HepG2 (cell line): ENCODE measurements at regions not wholly inside any gene's neighbourhood (a gene's known extent, or its start where the extent isn't known, plus 50 kb on each side); places are given as distances from the start of the nearest gene placed in this dataset.

Experiments
- ATAC-seq: fragments of 200-7000 bp; cut with Tn5 transposase; 3 replicates; pipeline ENCODE4 v1.9.1; 2020; ENCODE audit warnings: mild to moderate bottlenecking, moderate library complexity
- BruUV-seq: library from RNA; stranded (reverse); fragments of 400-500 nt; replicated peaks from 2 replicates; lab custom pipeline; 2021; lab: Mats Ljungman, UMichigan
- CTCF ChIA-PET: fragments of 300-600 bp; formaldehyde crosslinking; extraction: SDS; loops from one replicate; lab custom pipeline; 2021; ENCODE audit warnings: low total read pairs, inconsistent platforms, low intra/inter-chr PET ratio; lab: Yijun Ruan, JAX
- POLR2A ChIA-PET: fragments of 350-600 bp; sonication (Branson Sonifier 250); formaldehyde crosslinking; loops from one replicate; lab custom pipeline; 2020; ENCODE audit warnings: antibody characterized with exemption, inconsistent platforms; lab: Yijun Ruan, JAX
- DNase-seq: peaks from one replicate; pipeline ENCODE4 v3.0.0-alpha.2; 2015; ENCODE audit warnings: low spot score
- FAIRE-seq: peaks from 3 replicates; lab custom pipeline; 2011; peaks lifted over from hg19 to GRCh38; lab: Jason Lieb, UNC
- H2AFZ ChIP-seq: one replicate; pipeline ENCODE4 v1.6.1; 2011; ENCODE audit warnings: low read length, inconsistent platforms
- H3K27ac ChIP-seq: fragments of 300-600 bp; 3 replicates; pipeline ENCODE4 v1.8.0; 2011; ENCODE audit warnings: mixed run types, mild to moderate bottlenecking, mixed read lengths, low read length, inconsistent platforms; ENCODE audit not compliant: insufficient read depth; ENCODE audit errors: extremely low read length
- H3K27me3 ChIP-seq, 2 experiments: fragments of 200-600 bp in 1 of 2; 2 replicates in 1 of 2; 3 replicates in 1 of 2; pipeline versions ENCODE4 v1.6.0 to v1.8.0; 2011; ENCODE audit warnings: low read length in 2 of 2, mild to moderate bottlenecking in 2 of 2, moderate library complexity in 2 of 2, inconsistent platforms in 1 of 2; ENCODE audit not compliant: insufficient read depth in 2 of 2, control insufficient read depth in 1 of 2
- H3K36me3 ChIP-seq, 2 experiments: fragments of 200-600 bp in 1 of 2; replicated peaks in 1 of 2; 2 replicates in 1 of 2; 3 replicates in 1 of 2; pipeline versions ENCODE4 v1.5.1 to v1.8.0; 2011; ENCODE audit warnings: low read length in 2 of 2, inconsistent platforms in 1 of 2; ENCODE audit not compliant: insufficient read depth in 2 of 2, control insufficient read depth in 1 of 2
- H3K4me1 ChIP-seq: 2 replicates; pipeline ENCODE4 v1.5.1; 2012; ENCODE audit warnings: low read length, inconsistent platforms; ENCODE audit not compliant: insufficient read depth
- H3K4me2 ChIP-seq: 2 replicates; pipeline ENCODE4 v1.6.0; 2011; ENCODE audit warnings: low read depth, low read length, inconsistent platforms
- H3K4me3 ChIP-seq, 3 experiments: fragments of 200-600 bp in 1 of 3; sonication (generic), shearing (Covaris generic) in 1 of 3; replicated peaks in 1 of 3; 2 replicates each; pipeline ENCODE4 v1.5.1; 2011 to 2016; ENCODE audit warnings: low read length in 3 of 3, inconsistent platforms in 2 of 3, low read depth in 2 of 3, mild to moderate bottlenecking in 2 of 3, control low read depth in 1 of 3, mixed read lengths in 1 of 3; ENCODE audit not compliant: insufficient read depth in 1 of 3
- H3K79me2 ChIP-seq: one replicate; pipeline ENCODE4 v1.6.1; 2011; ENCODE audit warnings: low read length, inconsistent platforms; ENCODE audit not compliant: insufficient read depth
- H3K9ac ChIP-seq: 2 replicates; pipeline ENCODE4 v1.6.0; 2011; ENCODE audit warnings: mild to moderate bottlenecking, low read depth, low read length, inconsistent platforms; ENCODE audit not compliant: insufficient read depth
- H3K9me3 ChIP-seq: 2 replicates; pipeline ENCODE4 v1.5.1; 2012; ENCODE audit warnings: mild to moderate bottlenecking, low read length
- H4K20me1 ChIP-seq: 2 replicates; pipeline ENCODE4 v1.6.0; 2011; ENCODE audit warnings: inconsistent platforms, mild to moderate bottlenecking, low read length, moderate library complexity; ENCODE audit not compliant: insufficient read depth
- BCL6 ChIP-seq: IDR thresholded peaks from 2 replicates; pipeline ENCODE4 v1.6.1; 2016; ENCODE audit warnings: missing genetic modification reagents, missing compliant biosample characterization
- EP300 ChIP-seq, 3 experiments: sonication (generic) in 1 of 3; formaldehyde crosslinking in 1 of 3; IDR thresholded peaks; 2 replicates each; pipeline versions ENCODE4 v1.5.1 to v1.6.1; 2011 to 2020; ENCODE audit warnings: low read depth in 2 of 3, low read length in 2 of 3, borderline replicate concordance in 1 of 3, improper control_type of control experiment in 1 of 3, mild to moderate bottlenecking in 1 of 3, missing genetic modification reagents in 1 of 3, moderate library complexity in 1 of 3
- GATAD2A ChIP-seq: IDR thresholded peaks from 2 replicates; pipeline ENCODE4 v1.6.1; 2016
- JUND ChIP-seq: sonication (generic); formaldehyde crosslinking; IDR thresholded peaks from 2 replicates; pipeline ENCODE4 v1.8.0; 2022; ENCODE audit warnings: mild to moderate bottlenecking, missing genetic modification reagents
- NFKBIZ ChIP-seq: IDR thresholded peaks from 2 replicates; pipeline ENCODE4 v1.6.1; 2018; ENCODE audit warnings: missing genetic modification reagents, missing compliant biosample characterization
- PITX1 ChIP-seq: sonication (generic); formaldehyde crosslinking; IDR thresholded peaks from 2 replicates; pipeline ENCODE4 v1.5.1; 2020; ENCODE audit warnings: mild to moderate bottlenecking, missing genetic modification reagents
- RARA ChIP-seq: IDR thresholded peaks from 2 replicates; pipeline ENCODE4 v1.6.1; 2016; ENCODE audit warnings: missing genetic modification reagents, missing compliant biosample characterization
- SOX13 ChIP-seq, 3 experiments: fragments of 450-650 bp in 1 of 3; sonication (generic) in 1 of 3; formaldehyde crosslinking in 1 of 3; IDR thresholded peaks in 2 of 3; conservative IDR thresholded peaks in 1 of 3; 2 replicates each; pipeline versions ENCODE4 v1.5.0 to v1.6.1; 2016 to 2020; ENCODE audit warnings: antibody characterized with exemption in 1 of 3, mild to moderate bottlenecking in 1 of 3, missing compliant biosample characterization in 1 of 3, missing genetic modification reagents in 1 of 3, moderate library complexity in 1 of 3
- THAP11 ChIP-seq: IDR thresholded peaks from 2 replicates; pipeline ENCODE4 v1.6.1; 2016; ENCODE audit warnings: missing biosample characterization, missing genetic modification reagents
- ZBTB20 ChIP-seq: sonication (generic); formaldehyde crosslinking; IDR thresholded peaks from 2 replicates; pipeline ENCODE4 v1.8.1; 2023; ENCODE audit warnings: missing genetic modification reagents, low read depth, mild to moderate bottlenecking, borderline replicate concordance
- ZIK1 ChIP-seq: sonication (generic); formaldehyde crosslinking; IDR thresholded peaks from 2 replicates; pipeline ENCODE4 v1.5.0; 2020; ENCODE audit warnings: mild to moderate bottlenecking, low read depth, missing genetic modification reagents, borderline replicate concordance
- WGBS: methylation state at CpG from one replicate; pipeline ENCODE4 v1.1.6; 2017; ENCODE audit warnings: low lambda C conversion rate; 5-methylcytosine and 5-hydroxymethylcytosine counted together
- in situ Hi-C: cut with HindIII; loops from 2 replicates; pipeline ENCODE4 v1.10.0; 2017; ENCODE audit warnings: low pct_unique_long_range_greater_than_20kb; ENCODE audit not compliant: extremely low pct_ligation_motif_present
- intact Hi-C: fragments of 100-400 bp; cut with micrococcal nuclease; formaldehyde crosslinking; loops from one replicate; pipeline ENCODE4 v1.10.0; 2022; ENCODE audit not compliant: unreplicated experiment
- TF ChIP-seq, protein P1 (sequence below): IDR thresholded peaks from 2 replicates; pipeline ENCODE4 v1.4.0; 2020; ENCODE audit warnings: mild to moderate bottlenecking, missing genetic modification reagents
- TF ChIP-seq, protein P2 (sequence below): IDR thresholded peaks from 2 replicates; pipeline ENCODE4 v1.6.1; 2016

DNA sequence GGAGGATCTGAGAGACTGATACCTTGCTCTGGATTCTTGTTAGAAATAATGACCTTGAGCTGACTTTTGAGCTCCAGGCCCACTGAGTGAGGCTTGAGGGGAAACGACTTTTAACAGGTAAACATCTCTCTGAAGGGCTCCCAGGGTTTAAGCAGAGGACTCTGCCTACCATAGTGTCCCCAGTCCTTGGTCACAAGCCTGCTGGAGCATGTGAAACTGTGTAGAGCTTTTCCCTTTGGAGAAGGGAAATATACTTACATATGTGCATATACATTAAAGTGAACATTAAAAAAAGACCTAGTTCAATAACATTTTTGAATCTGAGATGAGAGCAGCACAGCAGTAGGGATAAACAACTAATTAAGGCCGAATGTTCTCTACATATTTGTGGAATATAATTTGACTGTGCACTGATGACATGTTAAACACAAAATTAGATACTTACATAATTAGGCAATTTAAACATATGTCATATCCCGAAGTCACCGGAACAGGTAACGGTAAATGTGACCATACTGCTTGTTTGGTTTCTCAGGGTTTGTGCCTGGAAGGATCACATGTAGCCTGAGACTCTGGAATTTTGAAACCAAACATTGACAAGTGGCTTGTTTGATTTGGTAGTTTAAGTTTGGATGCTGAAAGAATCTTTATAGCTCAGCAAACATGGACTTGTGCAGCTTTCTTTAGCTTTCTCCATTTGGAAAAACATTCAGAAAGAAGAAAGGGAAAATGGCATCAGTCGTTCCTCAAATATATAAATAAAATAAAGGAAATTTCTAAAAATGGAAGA lies 266.1 kb upstream of the C2CD4B start:
- Histone ChIP-seq H2AFZ (no peak overlapping the region), H3K4me2 (peak overlapping the region; percentile 68), H3K27ac (peak overlapping the region; percentile 69), H3K9me3 (no peaks in the 10 kb centered on the region), H4K20me1 (no peaks in the 10 kb centered on the region), H3K27me3 (no peaks in the 10 kb centered on the region), H3K36me3 (no peaks in the 10 kb centered on the region; a peak in 1 of 5 replicates), H3K9ac (peak overlapping the region; percentile 2; the same call in 1 of the 2 replicates), H3K4me1 (peaks cover 61% of the 10 kb centered on the region), H3K4me3 (peak overlapping the region in 1 of 3 experiments; percentile 42; a peak in 1 of 6 replicates), H3K79me2 (peaks cover 4% of the 10 kb centered on the region)
- BruUV-seq = no TSS peak
- peak; percentile 72 for ATAC-seq
- in situ Hi-C loops = no loop called here
- peak; percentile 75 for DNase-seq
- intact Hi-C loops = no loop called here
- ChIA-PET POLR2A (interaction anchor here (1.0 kb wide), 1 partner anchor 10 kb away, joined by 4 read pairs; no protein-coding TSS in a partner anchor), CTCF (no interaction called here)
- FAIRE-seq = peak; percentile 97
- WGBS = 8% methylated on average over 6 of the region's 6 CpGs
- TF ChIP-seq PITX1 (CRISPR knock-in tag) = peak; percentile 31; the same call in 1 of the 2 replicates
- TF ChIP-seq RARA (CRISPR knock-in tag) = peak; percentile 13; the same call in 1 of the 2 replicates
- TF ChIP-seq, protein P1, sequence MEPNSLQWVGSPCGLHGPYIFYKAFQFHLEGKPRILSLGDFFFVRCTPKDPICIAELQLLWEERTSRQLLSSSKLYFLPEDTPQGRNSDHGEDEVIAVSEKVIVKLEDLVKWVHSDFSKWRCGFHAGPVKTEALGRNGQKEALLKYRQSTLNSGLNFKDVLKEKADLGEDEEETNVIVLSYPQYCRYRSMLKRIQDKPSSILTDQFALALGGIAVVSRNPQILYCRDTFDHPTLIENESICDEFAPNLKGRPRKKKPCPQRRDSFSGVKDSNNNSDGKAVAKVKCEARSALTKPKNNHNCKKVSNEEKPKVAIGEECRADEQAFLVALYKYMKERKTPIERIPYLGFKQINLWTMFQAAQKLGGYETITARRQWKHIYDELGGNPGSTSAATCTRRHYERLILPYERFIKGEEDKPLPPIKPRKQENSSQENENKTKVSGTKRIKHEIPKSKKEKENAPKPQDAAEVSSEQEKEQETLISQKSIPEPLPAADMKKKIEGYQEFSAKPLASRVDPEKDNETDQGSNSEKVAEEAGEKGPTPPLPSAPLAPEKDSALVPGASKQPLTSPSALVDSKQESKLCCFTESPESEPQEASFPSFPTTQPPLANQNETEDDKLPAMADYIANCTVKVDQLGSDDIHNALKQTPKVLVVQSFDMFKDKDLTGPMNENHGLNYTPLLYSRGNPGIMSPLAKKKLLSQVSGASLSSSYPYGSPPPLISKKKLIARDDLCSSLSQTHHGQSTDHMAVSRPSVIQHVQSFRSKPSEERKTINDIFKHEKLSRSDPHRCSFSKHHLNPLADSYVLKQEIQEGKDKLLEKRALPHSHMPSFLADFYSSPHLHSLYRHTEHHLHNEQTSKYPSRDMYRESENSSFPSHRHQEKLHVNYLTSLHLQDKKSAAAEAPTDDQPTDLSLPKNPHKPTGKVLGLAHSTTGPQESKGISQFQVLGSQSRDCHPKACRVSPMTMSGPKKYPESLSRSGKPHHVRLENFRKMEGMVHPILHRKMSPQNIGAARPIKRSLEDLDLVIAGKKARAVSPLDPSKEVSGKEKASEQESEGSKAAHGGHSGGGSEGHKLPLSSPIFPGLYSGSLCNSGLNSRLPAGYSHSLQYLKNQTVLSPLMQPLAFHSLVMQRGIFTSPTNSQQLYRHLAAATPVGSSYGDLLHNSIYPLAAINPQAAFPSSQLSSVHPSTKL (CRISPR knock-in tag) = peak; percentile 76
- TF ChIP-seq ZIK1 (CRISPR knock-in tag) = no peak
- TF ChIP-seq THAP11 = peak; percentile 31; the same call in 1 of the 2 replicates
- TF ChIP-seq GATAD2A (CRISPR knock-in tag) = peak; percentile 70
- peak; percentile 81; the same call in 1 of the 2 replicates for TF ChIP-seq ZBTB20 (CRISPR knock-in tag)
- no peak for TF ChIP-seq JUND (CRISPR knock-in tag)
- no peak for TF ChIP-seq NFKBIZ (CRISPR knock-in tag)
- peak; percentile 87 for TF ChIP-seq BCL6 (CRISPR knock-in tag)
- TF ChIP-seq, protein P2, sequence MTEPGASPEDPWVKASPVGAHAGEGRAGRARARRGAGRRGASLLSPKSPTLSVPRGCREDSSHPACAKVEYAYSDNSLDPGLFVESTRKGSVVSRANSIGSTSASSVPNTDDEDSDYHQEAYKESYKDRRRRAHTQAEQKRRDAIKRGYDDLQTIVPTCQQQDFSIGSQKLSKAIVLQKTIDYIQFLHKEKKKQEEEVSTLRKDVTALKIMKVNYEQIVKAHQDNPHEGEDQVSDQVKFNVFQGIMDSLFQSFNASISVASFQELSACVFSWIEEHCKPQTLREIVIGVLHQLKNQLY (CRISPR knock-in tag) = 0 out of 2 replicates have a peak, but pooled peaks have one; percentile 20
- no peak for TF ChIP-seq SOX13 (IDR thresholded peaks at IDR 0.05)
- TF ChIP-seq SOX13 (CRISPR knock-in tag; conservative IDR thresholded peaks at IDR 0.05 in 1 of 2, IDR thresholded peaks at IDR 0.05 in 1 of 2) = peak in 1 of 2 experiments; percentile 64; a peak in 1 of 4 replicates
- TF ChIP-seq EP300 (IDR thresholded peaks at IDR 0.05; ENCODE audit: low read depth in 2 of 2, low read length in 2 of 2) = peak in 1 of 2 experiments; percentile 73; a peak in 2 of 4 replicates
- TF ChIP-seq EP300 (CRISPR knock-in tag; IDR thresholded peaks at IDR 0.05; ENCODE audit: borderline replicate concordance) = no peak
